HEK293 (cell line): ENCODE measurements at regions not wholly inside any gene's neighbourhood (a gene's known extent, or its start where the extent isn't known, plus 50 kb on each side); places are given as distances from the start of the nearest gene placed in this dataset.

Experiments
- CTCF ChIP-seq: fragments of 450-650 bp; formaldehyde crosslinking; IDR thresholded peaks from 2 replicates; pipeline ENCODE4 v1.5.1; 2016; ENCODE audit warnings: missing biosample characterization, missing genetic modification characterization
- MZF1 ChIP-seq: fragments of 450-650 bp; formaldehyde crosslinking; IDR thresholded peaks from 2 replicates; pipeline ENCODE4 v1.5.1; 2017; ENCODE audit warnings: missing biosample characterization, missing genetic modification characterization, borderline replicate concordance
- REST ChIP-seq: fragments of 450-650 bp; formaldehyde crosslinking; IDR thresholded peaks from 2 replicates; pipeline ENCODE4 v1.5.1; 2016; ENCODE audit warnings: missing biosample characterization, missing genetic modification characterization
- ZNF223 ChIP-seq: fragments of 450-650 bp; formaldehyde crosslinking; IDR thresholded peaks from 2 replicates; pipeline ENCODE4 v1.5.1; 2016; ENCODE audit warnings: missing biosample characterization, missing genetic modification characterization
- ZNF510 ChIP-seq: fragments of 450-650 bp; formaldehyde crosslinking; IDR thresholded peaks from 2 replicates; pipeline ENCODE4 v1.5.1; 2018; ENCODE audit warnings: mild to moderate bottlenecking, missing genetic modification characterization, missing biosample characterization; ENCODE audit not compliant: insufficient replicate concordance
- ZNF639 ChIP-seq: fragments of 450-650 bp; formaldehyde crosslinking; IDR thresholded peaks from 2 replicates; pipeline ENCODE4 v1.5.1; 2016; ENCODE audit warnings: missing biosample characterization, missing genetic modification characterization

GRCh38 chr5:168072665-168073064 lies 218.8 kb upstream of the WWC1 start:
- TF ChIP-seq ZNF639 (tag by site-specific recombination) = no peak
- TF ChIP-seq REST (tag by site-specific recombination) = no peak
- TF ChIP-seq CTCF (tag by site-specific recombination) = no peak
- TF ChIP-seq MZF1 = no peak
- TF ChIP-seq ZNF510 = no peak
- TF ChIP-seq ZNF223 (tag by site-specific recombination) = no peak
